ENCODE measurements at regions not wholly inside any gene's neighbourhood (a gene's known extent, or its start where the extent isn't known, plus 50 kb on each side); places are given as distances from the start of the nearest gene placed in this dataset.

GRCh38 chr13:111929036-111929616, 137.8 kb upstream of the SOX1 start:
- Histone ChIP-seq H3K9me2 (no peaks in the 10 kb centered on the region), H3K9ac (no peak overlapping the region), H3K4me3 (ENCODE audit: low read depth in 2 of 2, low read length in 1 of 2) (no peak overlapping the region), H3K36me3 (replicated peaks in 1 of 2; ENCODE audit: control insufficient read depth in 1 of 2, insufficient read depth in 2 of 2, low read length in 1 of 2) (no peaks in the 10 kb centered on the region), H3K27ac (ENCODE audit: low read depth in 2 of 2, low read length in 1 of 2) (no peak overlapping the region), H3F3A (replicated peaks; ENCODE audit: insufficient read depth) (no peaks in the 10 kb centered on the region), H3K4me1 (ENCODE audit: control insufficient read depth in 1 of 2, insufficient read depth in 2 of 2, low read depth in 1 of 2, low read length in 1 of 2) (no peaks in the 10 kb centered on the region), H2AFZ (ENCODE audit: low read depth) (no peak overlapping the region), H4K20me1 (ENCODE audit: insufficient read depth) (no peaks in the 10 kb centered on the region), H3K4me2 (no peak overlapping the region), H3K27me3 (ENCODE audit: insufficient read depth) (no peaks in the 10 kb centered on the region), H3K79me2 (ENCODE audit: insufficient read depth) (no peaks in the 10 kb centered on the region), H3K9me3 (no peaks in the 10 kb centered on the region)
- TF ChIP-seq REST (IDR thresholded peaks at IDR 0.05; ENCODE audit: low read depth, low read length) = no peak
- no peak for TF ChIP-seq FOSL2 (IDR thresholded peaks at IDR 0.05; ENCODE audit: borderline replicate concordance, low read depth)
- TF ChIP-seq MAX (IDR thresholded peaks at IDR 0.05; ENCODE audit: low read depth) = no peak
- no peak for TF ChIP-seq RCOR1 (IDR thresholded peaks at IDR 0.05; ENCODE audit: low read length)
- no peak for TF ChIP-seq ZBTB33 (IDR thresholded peaks at IDR 0.05; ENCODE audit: borderline replicate concordance, low read depth)
- no peak for TF ChIP-seq USF2 (IDR thresholded peaks at IDR 0.05; ENCODE audit: borderline replicate concordance, low read depth, low read length)
- TF ChIP-seq EZH2phosphoT487 (IDR thresholded peaks at IDR 0.05; ENCODE audit: borderline replicate concordance, low read depth) = no peak
- TF ChIP-seq ELF1 (IDR thresholded peaks at IDR 0.05) = no peak
- TF ChIP-seq TAF1 (IDR thresholded peaks at IDR 0.05; ENCODE audit: borderline replicate concordance, low read depth, low read length) = no peak
- TF ChIP-seq NFIC (IDR thresholded peaks at IDR 0.05; ENCODE audit: borderline replicate concordance) = no peak
- no peak for TF ChIP-seq CHD2 (IDR thresholded peaks at IDR 0.05; ENCODE audit: low read length, partially characterized antibody)
- no peak for TF ChIP-seq TCF12 (IDR thresholded peaks at IDR 0.05)
- no peak for TF ChIP-seq FOXJ3 (CRISPR knock-in tag; IDR thresholded peaks at IDR 0.05)
- no peak for TF ChIP-seq GATA2 (CRISPR knock-in tag; IDR thresholded peaks at IDR 0.05)
- no peak for TF ChIP-seq IRF3 (IDR thresholded peaks at IDR 0.05; ENCODE audit: low read depth, low read length)
- TF ChIP-seq RXRA (IDR thresholded peaks at IDR 0.05; ENCODE audit: borderline replicate concordance, low read depth) = no peak
- TF ChIP-seq FOXM1 (IDR thresholded peaks at IDR 0.05; ENCODE audit: low read depth) = no peak
- no peak for TF ChIP-seq CTCF (IDR thresholded peaks at IDR 0.05)
- POLR2A ChIA-PET = no interaction called here
- WGBS (ENCODE audit: low lambda C conversion rate) = 4% methylated on average over 5 of the region's 8 CpGs
- no peak for DNase-seq
- CTCF ChIA-PET = no interaction called here

Data from SK-N-SH (cell line).